CD4-positive, alpha-beta T cell (primary cell): ENCODE measurements at regions not wholly inside any gene's neighbourhood (a gene's known extent, or its start where the extent isn't known, plus 50 kb on each side); places are given as distances from the start of the nearest gene placed in this dataset.

Experiments
- ATAC-seq: fragments of 200-7000 bp; cut with Tn5 transposase; one replicate; pipeline ENCODE4 v1.10.0; 2022; ENCODE audit warnings: mild to moderate bottlenecking; ENCODE audit not compliant: poor library complexity
- CTCF ChIA-PET: fragments of 350-600 bp; sonication (Branson Sonifier 250); formaldehyde crosslinking; loops from one replicate; lab custom pipeline; 2021; ENCODE audit warnings: antibody characterized with exemption, inconsistent platforms; lab: Charles Lee
- POLR2A ChIA-PET: fragments of 350-600 bp; sonication (Branson Sonifier 250); formaldehyde crosslinking; loops from one replicate; lab custom pipeline; 2021; ENCODE audit warnings: antibody characterized with exemption, inconsistent platforms; lab: Charles Lee
- DNase-seq, 14 experiments: peaks; one replicate each; pipeline ENCODE4 v3.0.0-alpha.2; 2013 to 2020; ENCODE audit warnings: mixed read lengths in 2 of 14
- H3K27ac ChIP-seq, 2 donors: one replicate each; pipeline versions ENCODE4 v1.5.1 to v1.7.0; 2013; ENCODE audit warnings: low read length in 2 of 2, low read depth in 1 of 2, mild to moderate bottlenecking in 1 of 2
- H3K27me3 ChIP-seq, 2 experiments: 1 replicate in 1 of 2; 2 replicates in 1 of 2; pipeline versions ENCODE4 v1.6.1 to v1.7.0; 2013; ENCODE audit warnings: low read length in 2 of 2, control low read depth in 1 of 2, mild to moderate bottlenecking in 1 of 2, moderate library complexity in 1 of 2; ENCODE audit not compliant: insufficient read depth in 2 of 2, control insufficient read depth in 1 of 2
- H3K36me3 ChIP-seq: one replicate; pipeline ENCODE4 v1.6.1; 2013; ENCODE audit warnings: low read length, control low read depth; ENCODE audit not compliant: insufficient read depth
- H3K4me1 ChIP-seq: one replicate; pipeline ENCODE4 v1.6.1; 2013; ENCODE audit warnings: low read length, control low read depth; ENCODE audit not compliant: insufficient read depth
- H3K4me3 ChIP-seq: one replicate; pipeline ENCODE4 v1.5.1; 2013; ENCODE audit warnings: mild to moderate bottlenecking, low read length, moderate library complexity
- H3K9me3 ChIP-seq, 2 experiments: 1 replicate in 1 of 2; 2 replicates in 1 of 2; pipeline versions ENCODE4 v1.6.1 to v1.7.0; 2013; ENCODE audit warnings: low read length in 2 of 2, mild to moderate bottlenecking in 2 of 2, control low read depth in 1 of 2, moderate library complexity in 1 of 2; ENCODE audit not compliant: control insufficient read depth in 1 of 2, insufficient read depth in 1 of 2
- H3K27ac Mint-ChIP-seq: one replicate; pipeline ENCODE4 v1.8.0; 2020; ENCODE audit warnings: mixed read lengths
- H3K27me3 Mint-ChIP-seq: one replicate; pipeline ENCODE4 v1.8.0; 2021; ENCODE audit warnings: mixed read lengths
- H3K36me3 Mint-ChIP-seq: one replicate; pipeline ENCODE4 v1.8.0; 2021; ENCODE audit warnings: low read depth, mixed read lengths
- H3K4me1 Mint-ChIP-seq: one replicate; pipeline ENCODE4 v1.8.0; 2021; ENCODE audit warnings: low read depth, mixed read lengths
- H3K4me3 Mint-ChIP-seq: one replicate; pipeline ENCODE4 v1.8.0; 2020; ENCODE audit warnings: mild to moderate bottlenecking, mixed read lengths
- H3K9me3 Mint-ChIP-seq: one replicate; pipeline ENCODE4 v1.8.0; 2020; ENCODE audit warnings: mixed read lengths
- CTCF ChIP-seq: fragments of 200-600 bp; IDR thresholded peaks from one replicate; pipeline ENCODE4 v1.8.0; 2022; ENCODE audit warnings: antibody characterized with exemption, mild to moderate bottlenecking
- intact Hi-C, 2 experiments: fragments of 100-400 bp; cut with DNase I in 1 of 2; cut with micrococcal nuclease in 1 of 2; formaldehyde crosslinking; loops; one replicate each; pipeline versions ENCODE4 v1.15.1 to v1.9.0; 2023 to 2025; cut with DNase I, micrococcal nuclease

GRCh38 chr12:67450441-67450840, 181.3 kb downstream of the CAND1 start:
- no peak overlapping the region for H3K4me3 ChIP-seq
- no peaks in the 10 kb centered on the region for H3K27me3 Mint-ChIP-seq
- H3K27ac ChIP-seq: no peak overlapping the region
- H3K36me3 ChIP-seq: no peaks in the 10 kb centered on the region
- no peaks in the 10 kb centered on the region for H3K27me3 ChIP-seq
- H3K4me1 Mint-ChIP-seq: peaks cover 57% of the 10 kb centered on the region
- CTCF ChIA-PET: interaction anchor here (0.6 kb wide), 1 partner anchor 1248 kb away, joined by 3 read pairs; no protein-coding TSS in a partner anchor
- H3K9me3 Mint-ChIP-seq: no peaks in the 10 kb centered on the region
- ATAC-seq (no peak), DNase-seq (no peak)
- TF ChIP-seq CTCF: no peak
- H3K4me1 ChIP-seq: peaks cover 33% of the 10 kb centered on the region
- H3K36me3 Mint-ChIP-seq: no peaks in the 10 kb centered on the region
- H3K27ac Mint-ChIP-seq: no peak overlapping the region
- intact Hi-C loops: no loop called here
- POLR2A ChIA-PET: interaction anchor here (0.8 to 1.2 kb wide), 3 partner anchors 33 to 198 kb away, joined by 3 to 4 read pairs (median 3); partner anchors contain the start of gene DYRK2
- no peak overlapping the region for H3K4me3 Mint-ChIP-seq
- no peaks in the 10 kb centered on the region for H3K9me3 ChIP-seq

GRCh38 chr12:67451206-67451605, 182.0 kb downstream of the CAND1 start:
- Mint-ChIP-seq H3K27ac (no peak overlapping the region), H3K4me3 (no peak overlapping the region), H3K9me3 (no peaks in the 10 kb centered on the region), H3K4me1 (peaks cover 57% of the 10 kb centered on the region), H3K36me3 (no peaks in the 10 kb centered on the region), H3K27me3 (no peaks in the 10 kb centered on the region)
- Histone ChIP-seq H3K27me3 (no peaks in the 10 kb centered on the region), H3K27ac (no peak overlapping the region), H3K9me3 (no peaks in the 10 kb centered on the region), H3K4me1 (peaks cover 33% of the 10 kb centered on the region), H3K4me3 (no peak overlapping the region), H3K36me3 (no peaks in the 10 kb centered on the region)
- POLR2A ChIA-PET: interaction anchor here (0.7 to 1.8 kb wide), 5 partner anchors 128 to 200 kb away, joined by 3 to 5 read pairs (median 4); partner anchors contain the start of gene DYRK2
- no peak for TF ChIP-seq CTCF
- CTCF ChIA-PET: interaction anchor here (0.6 kb wide), 1 partner anchor 1248 kb away, joined by 3 read pairs; no protein-coding TSS in a partner anchor
- intact Hi-C loops: no loop called here
- DNase-seq (peak in 2 of 14 experiments; percentile 15 to 17), ATAC-seq (no peak)

- no peak overlapping the region for H3K27ac ChIP-seq
- POLR2A ChIA-PET: interaction anchor here (0.6 to 1.8 kb wide), 3 partner anchors 178 to 1879 kb away, joined by 4 to 5 read pairs (median 4); no protein-coding TSS in a partner anchor
These were observed 183.1 kb downstream of the CAND1 start for GRCh38 chr12:67452119-67452805.

More at GRCh38 chr12:67452119-67452805, 183.1 kb downstream of the CAND1 start:
- DNase-seq (peak in 2 of 14 experiments; percentile 15 to 18), ATAC-seq (no peak)
- intact Hi-C loops: no loop called here
- Histone ChIP-seq H3K36me3 (no peaks in the 10 kb centered on the region), H3K27me3 (no peaks in the 10 kb centered on the region), H3K9me3 (no peaks in the 10 kb centered on the region), H3K4me1 (peaks cover 33% of the 10 kb centered on the region), H3K4me3 (no peak overlapping the region)
- no peak for TF ChIP-seq CTCF
- Mint-ChIP-seq H3K9me3 (no peaks in the 10 kb centered on the region), H3K27ac (no peak overlapping the region), H3K4me3 (no peak overlapping the region), H3K4me1 (peaks cover 52% of the 10 kb centered on the region), H3K36me3 (no peaks in the 10 kb centered on the region), H3K27me3 (no peaks in the 10 kb centered on the region)
- CTCF ChIA-PET: interaction anchor here (0.6 kb wide), 1 partner anchor 42 kb away, joined by 5 read pairs; no protein-coding TSS in a partner anchor
